Right forelimb (tissue), 1 donor: ENCODE measurements at regions not wholly inside any gene's neighbourhood (a gene's known extent, or its start where the extent isn't known, plus 50 kb on each side); places are given as distances from the start of the nearest gene placed in this dataset.

Source experiments
- DNase-seq: peaks from one replicate; pipeline ENCODE4 v3.0.0-alpha.2; 2018

DNA sequence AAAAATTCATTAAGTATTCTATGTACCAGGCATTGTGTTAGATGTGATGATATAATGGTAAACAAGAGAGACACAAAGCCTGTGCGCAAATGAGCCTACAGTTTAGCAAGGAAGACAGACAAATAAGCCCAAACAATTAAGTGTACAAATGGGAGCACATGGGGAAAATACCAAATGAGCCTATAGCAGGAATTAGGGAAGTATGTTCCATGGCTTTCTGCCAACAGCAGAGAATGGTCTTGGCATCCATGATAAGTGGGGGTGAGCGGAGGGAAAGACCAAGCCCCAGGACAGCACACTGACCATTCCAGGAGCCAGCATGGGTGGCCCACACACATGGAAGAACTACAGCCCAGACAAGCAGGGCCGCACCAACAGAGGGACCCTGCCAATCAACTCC lies 369.7 kb downstream of the DEPDC1B start:
- DNase-seq, result no peak

- DNase-seq, result no peak
Observed at GRCh38 chr5:60325870-60326269, 374.1 kb downstream of the DEPDC1B start.

DNA sequence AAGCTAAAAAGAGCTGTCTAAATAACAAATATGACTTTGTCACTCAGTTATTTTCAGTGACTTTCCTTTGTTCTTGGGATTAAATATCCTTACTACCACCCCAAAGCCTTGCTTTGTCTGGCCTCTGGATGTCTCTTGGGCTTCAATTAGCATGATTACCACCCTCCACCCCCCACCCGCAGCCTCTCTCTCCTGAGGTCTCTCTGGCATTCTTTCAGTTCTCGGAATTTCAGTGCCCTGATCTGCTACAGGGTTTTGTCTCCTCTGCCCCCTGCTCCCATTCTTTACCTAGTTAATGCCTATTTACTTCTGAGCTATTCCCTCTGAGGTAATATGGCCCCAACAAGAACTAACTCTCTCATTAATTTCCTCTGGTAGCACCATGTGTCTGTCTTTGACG lies 376.4 kb downstream of the DEPDC1B start:
- DNase-seq, result no peak

DNA sequence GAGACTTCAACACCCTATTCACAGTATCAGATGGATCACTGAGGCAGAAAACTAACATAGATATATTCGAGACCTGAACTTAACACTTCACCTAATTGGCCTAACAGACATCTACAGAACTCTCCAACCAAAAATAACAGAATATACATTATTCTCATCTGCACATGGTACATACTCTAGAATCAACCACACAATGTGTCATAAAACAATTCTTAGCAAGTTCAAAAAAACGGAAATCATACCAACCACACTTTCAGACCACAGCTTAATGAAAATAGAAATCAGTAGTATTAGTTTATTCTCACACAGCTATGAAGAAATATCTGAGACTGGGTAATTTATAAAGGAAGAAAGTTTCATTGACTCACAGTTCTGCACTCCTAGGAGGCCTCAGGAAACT lies 387.9 kb downstream of the DEPDC1B start:
- DNase-seq, result no peak

GRCh38 chr5:60299944-60300343 lies 400.0 kb downstream of the DEPDC1B start:
- no peak for DNase-seq

- no peak for DNase-seq
Observed at GRCh38 chr5:60297658-60298057, 402.3 kb downstream of the DEPDC1B start.

GRCh38 chr5:60295423-60295822 lies 401.9 kb upstream of the PDE4D start:
- DNase-seq, result no peak

- DNase-seq, result no peak
Observed at GRCh38 chr5:60293518-60293917, 400.0 kb upstream of the PDE4D start.

DNA sequence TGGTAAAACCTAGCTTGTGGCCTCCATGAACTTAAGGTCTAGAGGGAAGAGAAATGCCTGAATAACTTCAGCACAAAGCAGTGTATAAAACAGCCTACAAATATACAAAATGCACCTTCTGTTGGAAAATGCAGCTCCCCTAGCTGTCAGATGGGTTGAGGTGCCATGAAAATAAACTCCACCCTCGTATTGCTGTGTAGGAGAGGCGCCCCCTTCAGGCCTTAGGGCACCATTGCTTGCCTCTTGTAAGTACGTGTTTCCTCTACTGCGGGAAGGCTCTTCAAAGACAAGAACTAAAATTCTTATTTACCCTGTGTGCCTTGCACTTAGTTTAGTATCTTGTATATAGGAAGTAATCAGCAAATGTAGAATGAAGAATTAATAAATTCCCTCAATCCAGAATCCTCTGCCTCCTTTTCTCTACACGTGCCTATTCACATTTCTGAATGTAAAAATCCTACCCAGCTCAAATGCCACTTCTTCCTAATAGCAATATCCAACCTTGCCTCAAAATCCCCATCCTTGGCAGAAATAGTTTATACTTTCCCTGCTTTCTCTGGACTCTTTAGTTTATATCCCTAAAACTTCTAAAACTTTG lies 393.7 kb upstream of the PDE4D start:
- no peak for DNase-seq

GRCh38 chr5:60285910-60286309 lies 392.4 kb upstream of the PDE4D start:
- no peak for DNase-seq

DNA sequence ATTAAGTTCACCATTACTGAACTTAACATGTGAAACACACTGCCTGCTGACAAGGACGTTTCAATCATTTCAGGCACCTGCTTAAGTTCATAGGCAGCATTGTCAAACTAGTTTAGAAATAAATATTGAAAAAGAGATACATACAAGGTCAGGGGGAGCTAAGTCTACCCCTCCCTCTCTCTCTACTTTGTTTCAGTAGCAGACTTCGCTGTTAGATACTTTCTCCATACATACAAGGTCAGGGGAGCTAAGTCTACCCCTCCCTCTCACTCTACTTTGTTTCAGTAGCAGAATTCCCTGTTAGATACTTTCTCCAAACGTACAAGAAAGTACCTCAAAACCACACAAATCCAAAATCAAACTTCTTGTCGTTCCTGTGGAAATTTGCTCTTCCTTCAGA lies 387.4 kb upstream of the PDE4D start:
- DNase-seq, result no peak

GRCh38 chr5:60277941-60278340 lies 384.4 kb upstream of the PDE4D start:
- no peak for DNase-seq

GRCh38 chr5:60274747-60275146 lies 381.2 kb upstream of the PDE4D start:
- DNase-seq, result no peak

DNA sequence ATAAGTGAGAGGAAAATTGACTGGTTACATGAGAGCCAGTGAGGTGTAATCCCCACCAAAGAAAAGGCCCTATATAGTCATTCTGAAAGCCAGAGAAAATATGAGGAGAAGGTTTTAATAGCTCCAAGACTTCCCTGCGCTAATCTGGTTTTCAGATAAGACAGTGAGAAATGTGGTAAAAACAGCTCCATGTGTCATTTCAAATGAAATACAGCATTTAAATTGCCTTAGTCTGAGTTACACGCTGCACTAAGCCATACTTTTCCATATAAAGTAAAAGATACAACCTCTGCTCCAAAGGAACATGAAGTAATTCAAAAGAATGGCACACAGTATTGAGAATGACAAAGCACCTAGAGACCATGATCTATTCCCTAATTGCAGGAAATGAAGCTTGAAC lies 378.0 kb upstream of the PDE4D start:
- DNase-seq, result no peak

GRCh38 chr5:60267907-60268306 lies 374.4 kb upstream of the PDE4D start:
- no peak for DNase-seq

- DNase-seq, result no peak
Observed at GRCh38 chr5:60263346-60263745, 369.8 kb upstream of the PDE4D start.

DNA sequence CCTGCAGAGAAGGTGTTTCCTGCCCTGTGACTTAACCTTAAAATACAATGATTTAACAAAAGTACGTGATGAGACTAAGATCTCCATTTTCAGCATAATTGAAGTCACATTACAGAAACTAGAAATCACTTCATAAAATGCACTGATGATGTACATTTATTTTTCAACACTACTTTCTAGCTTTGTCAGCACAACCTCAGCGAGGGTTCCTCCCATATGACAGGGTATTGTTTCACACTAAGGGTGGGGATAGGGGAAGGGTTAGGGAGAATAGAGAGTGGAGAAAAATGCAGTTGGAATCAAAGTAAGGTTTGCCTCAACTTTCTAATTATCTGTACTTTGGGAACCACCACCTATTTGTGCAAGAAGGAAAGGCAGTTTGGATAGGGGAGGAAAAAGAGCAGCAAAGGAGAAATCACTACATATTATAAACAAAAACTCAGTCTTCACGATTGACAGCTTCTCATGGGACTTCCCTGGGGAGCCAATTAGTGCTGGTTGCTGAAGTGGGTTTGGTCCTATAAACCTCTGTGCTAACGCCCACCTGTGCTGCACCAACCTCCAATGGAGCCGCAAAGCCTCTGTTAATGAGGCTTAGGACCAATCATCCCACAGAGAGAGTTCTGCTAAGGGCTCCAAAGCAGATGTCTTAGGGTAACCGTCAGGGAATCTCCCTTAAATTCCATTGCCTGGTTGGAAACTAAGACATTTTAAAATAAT lies 369.2 kb upstream of the PDE4D start:
- DNase-seq, result no peak

- DNase-seq, result no peak
Observed at GRCh38 chr5:60261732-60262131, 368.2 kb upstream of the PDE4D start.

GRCh38 chr5:60260658-60261057 lies 367.1 kb upstream of the PDE4D start:
- DNase-seq, result no peak

DNA sequence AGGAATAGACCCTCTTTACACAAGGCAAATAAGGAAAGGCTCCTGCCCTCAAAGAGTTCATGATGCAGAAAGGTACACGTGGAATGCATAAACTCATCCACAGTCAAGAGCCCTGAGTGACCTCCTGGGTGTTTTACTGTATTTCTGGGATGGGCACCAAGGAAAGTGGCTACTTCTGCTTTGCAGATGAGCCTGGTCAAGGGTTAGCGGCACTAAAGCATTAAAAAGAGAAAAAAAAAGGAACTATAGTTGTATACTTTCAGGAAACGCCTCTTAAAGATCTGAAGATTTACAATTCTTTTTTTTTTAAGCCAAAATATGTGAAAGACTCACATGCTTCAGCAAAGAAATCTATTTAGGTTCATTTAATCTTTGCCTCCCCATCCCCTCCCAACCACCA lies 366.2 kb upstream of the PDE4D start:
- DNase-seq, result no peak

GRCh38 chr5:60257596-60258271 lies 364.2 kb upstream of the PDE4D start:
- no peak for DNase-seq

- no peak for DNase-seq
Observed at GRCh38 chr5:60256546-60256945, 363.0 kb upstream of the PDE4D start.

DNA sequence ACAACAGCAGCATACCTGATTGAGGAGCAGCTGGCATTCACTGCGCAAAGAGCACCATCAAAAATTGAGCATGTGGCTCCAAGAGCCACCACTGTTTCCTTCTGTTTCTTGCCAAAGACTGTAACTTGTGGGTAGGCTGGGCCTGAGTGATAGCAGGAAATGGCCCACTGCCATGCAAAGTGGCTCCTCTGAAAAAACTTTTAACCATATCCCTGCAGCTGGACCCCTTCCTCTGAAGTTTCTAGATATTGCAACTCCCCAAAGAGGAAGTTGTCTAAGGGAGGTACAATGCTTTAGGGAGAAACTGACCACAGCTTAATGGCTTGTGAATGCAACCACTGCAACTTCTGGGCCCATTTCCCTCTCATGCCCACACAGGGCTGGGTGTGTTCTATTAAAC lies 355.4 kb upstream of the PDE4D start:
- no peak for DNase-seq

GRCh38 chr5:60243713-60244112 lies 350.2 kb upstream of the PDE4D start:
- DNase-seq, result no peak
